Smooth muscle cell (in vitro differentiated cells): ENCODE measurements at regions not wholly inside any gene's neighbourhood (a gene's known extent, or its start where the extent isn't known, plus 50 kb on each side); places are given as distances from the start of the nearest gene placed in this dataset.

Experiments used
- DNase-seq: peaks from one replicate; lab custom pipeline; 2025; ENCODE audit not compliant: unreplicated experiment; lab: John Stamatoyannopoulos, UW
- H2AFZ ChIP-seq: fragments of 200-600 bp; sonication (generic); 2 replicates; pipeline ENCODE4 v1.6.0; 2016; ENCODE audit warnings: antibody characterized with exemption, low read depth, mild to moderate bottlenecking
- H3F3A ChIP-seq: fragments of 200-600 bp; sonication (generic); 2 replicates; pipeline ENCODE4 v1.6.0; 2017; ENCODE audit warnings: antibody characterized with exemption, low read depth
- H3K27ac ChIP-seq: fragments of 200-600 bp; sonication (generic); 2 replicates; pipeline ENCODE4 v1.5.1; 2016; ENCODE audit warnings: low read depth, mild to moderate bottlenecking
- H3K27me3 ChIP-seq: fragments of 200-600 bp; sonication (generic); 2 replicates; pipeline ENCODE4 v1.6.1; 2016; ENCODE audit warnings: low read depth, mild to moderate bottlenecking
- H3K36me3 ChIP-seq: fragments of 200-600 bp; sonication (generic); 2 replicates; pipeline ENCODE4 v1.5.1; 2016; ENCODE audit warnings: low read depth
- H3K4me1 ChIP-seq: fragments of 200-600 bp; sonication (generic); 2 replicates; pipeline ENCODE4 v1.5.1; 2016; ENCODE audit warnings: low read depth
- H3K4me2 ChIP-seq: fragments of 200-600 bp; sonication (generic); 2 replicates; pipeline ENCODE4 v1.6.0; 2016; ENCODE audit warnings: mild to moderate bottlenecking
- H3K4me3 ChIP-seq: fragments of 200-600 bp; sonication (generic); 2 replicates; pipeline ENCODE4 v1.5.1; 2016; ENCODE audit warnings: mild to moderate bottlenecking
- H3K79me2 ChIP-seq: fragments of 200-600 bp; sonication (generic); 2 replicates; pipeline ENCODE4 v1.6.0; 2016; ENCODE audit warnings: low read depth, mild to moderate bottlenecking
- H3K9ac ChIP-seq: fragments of 200-600 bp; sonication (generic); 2 replicates; pipeline ENCODE4 v1.6.0; 2016; ENCODE audit warnings: low read depth
- H3K9me3 ChIP-seq: fragments of 200-600 bp; sonication (generic); replicated peaks from 2 replicates; pipeline ENCODE4 v1.5.1; 2016; ENCODE audit warnings: low read depth
- H4K20me1 ChIP-seq: fragments of 200-600 bp; sonication (generic); 2 replicates; pipeline ENCODE4 v1.6.0; 2016; ENCODE audit warnings: low read depth
- CTCF ChIP-seq: fragments of 200-600 bp; sonication (generic); IDR thresholded peaks from 2 replicates; pipeline ENCODE4 v1.5.1; 2017; ENCODE audit warnings: borderline replicate concordance, mild to moderate bottlenecking, antibody characterized with exemption; ENCODE audit not compliant: insufficient read depth, poor library complexity, severe bottlenecking
- WGBS: methylation state at CpG from one replicate; pipeline ENCODE4 v1.1.7; 2016; ENCODE audit warnings: low lambda C conversion rate; 5-methylcytosine and 5-hydroxymethylcytosine counted together

- no peaks in the 10 kb centered on the region for H4K20me1 ChIP-seq
- no peaks in the 10 kb centered on the region for H3K27me3 ChIP-seq
- peaks cover 3% of the 10 kb centered on the region for H3K9me3 ChIP-seq
- no peak overlapping the region for H3K9ac ChIP-seq
- H2AFZ ChIP-seq = no peak overlapping the region
- no peak for TF ChIP-seq CTCF
- H3K4me2 ChIP-seq = no peak overlapping the region
- no peaks in the 10 kb centered on the region for H3K79me2 ChIP-seq
- no peak overlapping the region for H3K4me3 ChIP-seq
- H3K36me3 ChIP-seq = no peaks in the 10 kb centered on the region
- H3K27ac ChIP-seq = no peak overlapping the region
- DNase-seq = no peak
- WGBS = 33% methylated on average over 3 of the region's 3 CpGs
- peaks cover 9% of the 10 kb centered on the region for H3F3A ChIP-seq
- H3K4me1 ChIP-seq = peaks cover 13% of the 10 kb centered on the region
These were observed 329.7 kb downstream of the CYRIA start for GRCh38 chr2:16335947-16336346.

- H3K9me3 ChIP-seq = peaks cover 3% of the 10 kb centered on the region
- H3K27ac ChIP-seq = no peak overlapping the region
- 26% methylated on average over 1 of the region's 1 CpG for WGBS
- H3K9ac ChIP-seq = no peak overlapping the region
- no peaks in the 10 kb centered on the region for H3K27me3 ChIP-seq
- H3F3A ChIP-seq = peaks cover 9% of the 10 kb centered on the region
- no peak overlapping the region for H3K4me2 ChIP-seq
- H4K20me1 ChIP-seq = no peaks in the 10 kb centered on the region
- H3K79me2 ChIP-seq = no peaks in the 10 kb centered on the region
- H3K36me3 ChIP-seq = no peaks in the 10 kb centered on the region
- no peak overlapping the region for H3K4me3 ChIP-seq
- peaks cover 17% of the 10 kb centered on the region for H3K4me1 ChIP-seq
- no peak for DNase-seq
- TF ChIP-seq CTCF = no peak
- H2AFZ ChIP-seq = no peak overlapping the region
These were observed 330.1 kb downstream of the CYRIA start for GRCh38 chr2:16335604-16335930.

- H3K27me3 ChIP-seq = no peaks in the 10 kb centered on the region
- H3K4me2 ChIP-seq = no peak overlapping the region
- H3K36me3 ChIP-seq = no peaks in the 10 kb centered on the region
- peaks cover 22% of the 10 kb centered on the region for H3K4me1 ChIP-seq
- 2% methylated on average over 2 of the region's 2 CpGs for WGBS
- H3K27ac ChIP-seq = no peak overlapping the region
- H2AFZ ChIP-seq = no peak overlapping the region
- no peak overlapping the region for H3K4me3 ChIP-seq
- no peak for TF ChIP-seq CTCF
- no peak overlapping the region for H3K9ac ChIP-seq
- H4K20me1 ChIP-seq = no peaks in the 10 kb centered on the region
- no peak for DNase-seq
- H3K79me2 ChIP-seq = no peaks in the 10 kb centered on the region
- H3F3A ChIP-seq = peaks cover 9% of the 10 kb centered on the region
- H3K9me3 ChIP-seq = peaks cover 3% of the 10 kb centered on the region
These were observed 330.6 kb downstream of the CYRIA start for GRCh38 chr2:16334886-16335603.

- Histone ChIP-seq H3K4me3 (no peak overlapping the region), H3K9ac (no peak overlapping the region), H3K27ac (no peak overlapping the region), H3K79me2 (no peaks in the 10 kb centered on the region), H4K20me1 (no peaks in the 10 kb centered on the region), H3K36me3 (no peaks in the 10 kb centered on the region), H3K9me3 (no peaks in the 10 kb centered on the region), H2AFZ (no peak overlapping the region), H3K27me3 (no peaks in the 10 kb centered on the region), H3K4me2 (no peak overlapping the region), H3K4me1 (peaks cover 29% of the 10 kb centered on the region), H3F3A (peaks cover 9% of the 10 kb centered on the region)
- TF ChIP-seq CTCF = no peak
- WGBS = 9% methylated on average over 1 of the region's 1 CpG
- DNase-seq = no peak
These were observed 331.3 kb downstream of the CYRIA start for GRCh38 chr2:16334366-16334765.
